NCI-H82 treated with DMSO at 0.1 percent for 48 hours (cell line): ENCODE measurements at regions not wholly inside any gene's neighbourhood (a gene's known extent, or its start where the extent isn't known, plus 50 kb on each side); places are given as distances from the start of the nearest gene placed in this dataset.
"Not testable (repeated sequence)": the region's sequence is repeated elsewhere in the genome, so short reads cannot be mapped to it uniquely, and the experiment has no call there.

Experiments
- DNase-seq: peaks from one replicate; lab custom pipeline; 2025; ENCODE audit not compliant: unreplicated experiment; lab: John Stamatoyannopoulos, UW

- DNase-seq = no peak
Observed at GRCh38 chr10:80025281-80025680, 53.2 kb upstream of the TMEM254 start.

- not testable (repeated sequence) for DNase-seq
Observed at GRCh38 chr10:80022408-80023001, 56.0 kb upstream of the TMEM254 start.

- DNase-seq = peak; percentile 51
Observed at GRCh38 chr10:80018406-80018984, 60.0 kb upstream of the TMEM254 start.

- not testable (repeated sequence) for DNase-seq
Observed at GRCh38 chr10:80017186-80017585, 61.3 kb upstream of the TMEM254 start.

- DNase-seq = no peak
Observed at GRCh38 chr10:80015911-80016830, 62.3 kb upstream of the TMEM254 start.

GRCh38 chr10:80013139-80013538, 64.2 kb upstream of the SFTPD start:
- DNase-seq = not testable (repeated sequence)

GRCh38 chr10:80011144-80011543, 62.2 kb upstream of the SFTPD start:
- DNase-seq = not testable (repeated sequence)

- DNase-seq = no peak
Observed at GRCh38 chr10:80000541-80000940, 51.6 kb upstream of the SFTPD start.
